ENCODE measurements at regions not wholly inside any gene's neighbourhood (a gene's known extent, or its start where the extent isn't known, plus 50 kb on each side); places are given as distances from the start of the nearest gene placed in this dataset.

GRCh38 chr2:220969348-220969747 is 602.8 kb downstream of the EPHA4 start:
- TF ChIP-seq FOXM1 (IDR thresholded peaks at IDR 0.05; ENCODE audit: borderline replicate concordance): no peak
- no peak for TF ChIP-seq SP1 (IDR thresholded peaks at IDR 0.05)
- TF ChIP-seq BHLHE40 (IDR thresholded peaks at IDR 0.05; ENCODE audit: borderline replicate concordance): no peak

All from HEK293T (cell line).